Amniotic epithelial cell (primary cell): ENCODE measurements at regions not wholly inside any gene's neighbourhood (a gene's known extent, or its start where the extent isn't known, plus 50 kb on each side); places are given as distances from the start of the nearest gene placed in this dataset.
"Not testable (repeated sequence)": the region's sequence is repeated elsewhere in the genome, so short reads cannot be mapped to it uniquely, and the experiment has no call there.

Experiments used
- DNase-seq: peaks from one replicate; pipeline ENCODE4 v3.0.0-alpha.2; 2010; ENCODE audit warnings: low read depth

GRCh38 chr6:137969874-137970273 lies 102.8 kb downstream of the TNFAIP3 start:
- DNase-seq, result no peak

GRCh38 chr6:137970368-137970767 lies 103.3 kb downstream of the TNFAIP3 start:
- DNase-seq, result no peak

- DNase-seq, result peak; percentile 29
These were observed 106.1 kb downstream of the TNFAIP3 start for GRCh38 chr6:137973201-137973600.

GRCh38 chr6:137975188-137975940 lies 108.3 kb downstream of the TNFAIP3 start:
- peak; percentile 40 for DNase-seq

DNA sequence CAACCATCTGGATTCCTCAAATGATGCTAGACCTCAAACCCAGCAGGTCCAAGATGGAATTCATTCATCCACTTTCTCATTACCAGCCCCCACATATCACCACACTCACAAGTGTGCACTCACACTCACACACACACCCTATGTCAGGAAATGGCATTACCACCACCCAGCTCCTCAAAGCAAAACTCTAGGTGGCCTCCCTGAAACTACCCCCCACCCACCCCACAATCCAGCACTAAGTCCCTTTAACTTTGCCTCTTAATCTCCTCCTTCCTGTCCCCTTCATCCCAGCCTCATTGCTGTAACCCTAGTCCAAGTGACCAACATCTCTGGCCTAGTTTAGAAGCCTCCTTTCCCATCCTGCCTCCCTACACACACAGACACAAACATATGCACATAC lies 109.4 kb downstream of the TNFAIP3 start:
- DNase-seq, result no peak

GRCh38 chr6:137977206-137977605 lies 110.1 kb downstream of the TNFAIP3 start:
- no peak for DNase-seq

DNA sequence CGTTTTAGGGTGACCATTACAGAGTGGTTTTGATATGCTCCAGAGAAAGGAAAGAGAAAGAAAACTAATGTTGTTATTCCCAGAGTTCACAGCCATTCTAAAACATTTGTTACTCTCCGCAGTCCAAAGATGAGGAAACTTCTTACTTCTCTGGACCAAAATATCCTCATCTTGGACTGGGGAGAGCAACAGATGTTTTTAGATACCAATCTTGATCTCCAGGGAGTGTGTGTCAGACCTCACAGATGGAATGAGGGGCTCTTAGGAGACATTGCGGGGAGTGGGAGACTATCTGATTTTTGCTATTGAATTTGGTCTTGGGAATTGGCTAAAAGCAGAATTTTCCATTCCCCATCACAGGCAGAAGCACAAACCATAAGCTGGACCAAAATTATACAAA lies 110.8 kb downstream of the TNFAIP3 start:
- no peak for DNase-seq

GRCh38 chr6:137978252-137978896 lies 111.3 kb downstream of the TNFAIP3 start:
- DNase-seq, result no peak

- DNase-seq, result not testable (repeated sequence)
These were observed 112.2 kb downstream of the TNFAIP3 start for GRCh38 chr6:137979263-137979662.

- no peak for DNase-seq
These were observed 113.7 kb downstream of the TNFAIP3 start for GRCh38 chr6:137980777-137981176.

GRCh38 chr6:137981758-137982157 lies 114.7 kb downstream of the TNFAIP3 start:
- no peak for DNase-seq

DNA sequence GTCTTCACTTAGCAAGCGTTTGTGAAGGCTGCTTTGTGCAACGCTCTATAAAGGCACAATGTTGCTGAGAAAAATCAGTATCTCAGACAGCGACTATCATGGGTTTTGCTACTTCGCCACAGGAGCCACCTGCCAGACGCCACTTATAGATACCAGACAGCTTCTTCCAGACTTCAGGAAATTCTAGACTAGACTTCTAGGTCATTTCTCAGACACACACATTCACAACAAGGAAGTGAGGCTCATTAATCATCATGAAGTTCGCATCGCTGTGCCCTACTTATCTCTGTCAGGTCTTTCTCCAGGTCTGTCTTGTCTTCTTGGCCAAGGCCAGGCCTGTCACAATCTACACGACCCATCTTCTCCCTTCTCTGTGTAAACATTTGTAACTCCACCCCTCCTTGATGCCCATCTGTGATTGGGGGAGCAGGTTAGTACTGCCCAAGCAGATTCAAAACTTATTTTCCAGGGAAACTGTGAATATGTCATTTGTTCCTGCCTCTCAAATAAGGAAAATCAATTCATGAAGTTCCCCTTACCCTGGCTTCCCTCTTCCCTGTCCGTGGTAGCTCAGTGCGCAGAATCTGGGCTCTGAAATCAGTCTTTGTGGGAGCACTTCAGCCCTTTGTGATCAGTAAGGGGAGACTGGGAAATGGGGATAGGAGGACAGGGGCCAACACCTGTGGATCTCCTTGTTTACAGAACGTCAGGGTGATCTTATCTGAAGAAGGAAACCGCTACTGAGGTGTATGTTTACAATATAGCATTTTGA lies 115.5 kb downstream of the TNFAIP3 start:
- DNase-seq, result peak; percentile 32

DNA sequence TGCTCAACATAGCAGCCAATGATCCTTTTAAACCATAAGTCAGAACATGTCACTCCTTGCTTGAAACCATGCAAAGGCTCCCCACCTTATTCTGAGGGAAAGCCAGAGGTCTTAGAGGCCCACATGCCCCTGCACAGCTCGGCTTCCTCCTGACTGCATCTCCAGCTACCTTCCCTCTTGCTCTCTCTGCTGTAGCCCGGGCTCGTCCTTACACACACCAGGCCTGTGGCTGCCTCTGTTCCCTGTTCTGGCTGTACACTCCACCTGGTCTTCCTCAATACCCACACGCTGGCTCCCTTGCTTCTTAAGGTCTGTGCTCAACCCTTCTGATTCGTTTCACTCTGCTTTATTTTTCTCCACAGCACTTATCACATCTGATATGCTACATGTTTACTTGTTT lies 116.2 kb downstream of the TNFAIP3 start:
- DNase-seq, result no peak

DNA sequence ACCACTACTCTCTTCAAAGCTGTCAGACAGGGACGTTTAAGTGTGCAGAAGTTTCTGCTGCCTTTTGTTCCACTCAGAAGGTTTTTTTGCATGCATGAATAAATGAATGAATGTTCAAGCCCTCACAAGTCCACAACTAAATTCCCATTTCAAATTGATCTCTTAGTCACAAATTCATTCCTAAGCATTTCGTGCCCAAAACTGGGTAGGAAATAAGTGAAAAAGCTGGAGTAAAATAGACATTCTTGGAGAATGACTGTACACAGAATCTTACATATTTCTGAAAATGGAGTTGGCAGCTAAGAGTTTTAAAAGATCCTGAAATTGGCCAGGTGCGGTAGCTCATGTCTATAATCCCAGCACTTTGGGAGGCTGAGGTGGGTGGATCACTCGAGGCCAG lies 117.6 kb downstream of the PERP start:
- DNase-seq, result no peak

DNA sequence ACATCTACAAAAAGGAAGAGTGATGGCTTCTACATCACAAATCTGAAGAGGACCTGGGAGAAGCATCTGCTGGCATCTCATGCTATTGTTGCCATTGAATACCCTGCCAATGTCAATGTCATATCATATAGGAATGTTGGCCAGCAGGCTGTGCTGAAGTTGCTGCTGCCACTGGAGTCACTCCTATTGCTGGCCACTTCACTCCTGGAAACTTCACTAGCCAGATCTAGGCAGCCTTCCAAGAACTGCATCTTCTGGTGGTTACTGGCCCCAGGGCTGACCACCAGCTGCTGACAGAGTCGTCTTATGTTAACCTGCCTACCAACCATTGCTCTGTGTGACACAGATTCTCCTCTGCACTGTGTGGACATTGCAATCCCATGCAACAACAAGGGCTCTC lies 111.8 kb downstream of the PERP start:
- no peak for DNase-seq

DNA sequence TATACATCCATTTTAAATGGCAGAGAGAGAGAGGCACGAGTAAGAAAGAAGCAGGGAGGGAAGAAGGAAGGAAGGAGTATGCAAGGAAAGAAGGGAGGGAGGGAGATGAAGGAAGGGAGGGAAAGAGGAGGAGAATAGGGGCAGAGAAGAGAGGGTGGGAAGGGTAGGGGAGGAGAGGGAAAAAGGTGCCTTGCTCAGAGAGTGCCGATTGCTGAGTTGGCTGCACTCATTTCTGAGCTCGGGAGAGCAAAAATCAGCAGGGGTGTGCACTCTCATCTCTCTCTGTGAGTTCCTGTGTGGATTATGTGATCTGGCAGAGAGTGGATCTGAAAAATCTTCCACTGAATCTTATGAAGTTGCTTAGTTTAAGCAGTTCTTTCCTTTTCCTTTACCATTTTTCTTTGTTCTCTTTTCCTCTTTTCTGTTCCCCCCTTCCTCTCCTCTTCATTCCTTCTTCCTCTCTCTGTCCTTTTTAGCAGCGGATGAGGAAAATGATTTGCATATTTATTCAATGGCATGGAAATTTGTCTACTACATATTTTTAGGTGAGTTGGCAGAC lies 108.7 kb downstream of the PERP start:
- DNase-seq, result no peak

- DNase-seq, result no peak
These were observed 107.4 kb downstream of the PERP start for GRCh38 chr6:137999815-138000214.

DNA sequence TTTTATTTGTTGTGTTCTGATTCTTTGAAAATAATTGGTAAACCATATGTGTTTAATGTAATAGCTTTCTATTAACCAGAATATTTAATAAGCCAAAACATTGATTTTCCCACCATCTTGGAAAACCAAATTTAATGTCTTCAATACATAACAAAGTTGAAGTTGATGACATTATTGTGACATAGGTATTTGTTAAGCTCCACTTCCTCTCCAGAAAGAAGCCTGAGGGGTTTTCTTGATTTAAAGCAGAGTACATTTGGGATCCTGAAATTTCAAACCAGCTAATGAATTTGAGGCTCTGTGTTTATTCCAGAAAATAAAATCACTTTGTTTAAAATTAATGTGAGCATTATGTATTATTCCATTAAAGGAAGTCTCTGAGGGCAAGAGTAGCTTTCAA lies 106.3 kb downstream of the PERP start:
- no peak for DNase-seq

GRCh38 chr6:138001750-138002349 lies 105.4 kb downstream of the PERP start:
- peak; percentile 45 for DNase-seq

DNA sequence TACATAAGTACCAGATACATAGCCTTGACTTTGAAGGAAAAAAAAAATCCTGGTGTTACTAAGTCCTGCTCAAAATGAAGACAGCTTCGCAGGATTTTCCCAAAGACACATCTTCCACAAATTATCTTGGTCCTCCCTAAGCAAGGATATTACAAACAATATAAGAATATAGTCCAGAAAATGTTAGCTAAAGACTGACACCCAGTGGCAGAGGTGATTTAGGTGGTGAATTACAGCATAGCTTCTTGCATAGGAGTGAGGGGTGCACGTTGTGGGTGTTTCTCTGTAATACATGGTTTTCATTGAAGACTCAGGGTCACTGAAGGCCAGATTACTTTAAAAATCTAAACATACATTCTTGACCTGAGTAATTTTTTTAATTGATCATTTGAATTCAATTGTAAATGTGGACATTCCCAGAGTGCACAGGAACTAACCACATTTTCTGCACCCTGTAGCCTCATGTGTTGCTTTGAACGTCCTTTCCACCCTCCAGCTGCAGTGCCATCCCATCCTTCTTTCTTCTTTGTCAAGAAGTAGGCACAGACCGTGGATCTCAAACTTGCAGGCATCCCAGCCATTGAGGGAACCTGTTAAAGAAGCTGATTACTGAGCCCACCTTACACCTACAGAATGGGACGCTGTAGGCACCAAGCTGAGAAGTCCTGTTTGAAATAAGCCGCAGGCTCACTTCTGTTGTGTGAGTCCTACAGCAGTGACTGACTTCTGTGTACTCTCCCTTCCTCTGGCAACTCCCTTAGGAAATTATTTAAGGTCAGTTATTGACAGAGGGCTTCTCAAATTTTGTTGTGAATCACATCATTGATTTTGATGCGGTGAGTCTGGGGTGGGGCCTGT lies 102.6 kb downstream of the PERP start:
- peak; percentile 34 for DNase-seq

DNA sequence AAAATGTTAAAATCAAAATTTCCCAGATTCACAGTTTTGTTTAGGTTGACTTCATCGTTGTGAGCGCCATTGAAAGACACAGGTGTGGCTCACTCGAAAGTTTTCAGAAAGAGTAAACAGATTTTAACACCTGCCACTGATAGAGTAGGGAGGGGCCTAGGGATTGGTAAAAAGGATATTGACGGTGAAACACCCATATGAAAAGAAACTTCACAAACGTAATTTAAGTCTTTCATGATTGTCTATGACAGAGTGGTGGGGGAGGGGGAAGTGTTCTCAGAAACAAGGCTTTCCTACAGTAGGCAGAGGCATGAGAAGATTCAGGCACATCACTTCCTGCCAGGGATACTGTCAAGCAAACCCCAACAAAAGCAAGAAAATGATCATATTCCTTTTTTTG lies 101.4 kb downstream of the PERP start:
- DNase-seq, result no peak
